Limb (tissue), 2 donors: ENCODE measurements at regions not wholly inside any gene's neighbourhood (a gene's known extent, or its start where the extent isn't known, plus 50 kb on each side); places are given as distances from the start of the nearest gene placed in this dataset.
"Not testable (repeated sequence)": the region's sequence is repeated elsewhere in the genome, so short reads cannot be mapped to it uniquely, and the experiment has no call there.

Experiments
- DNase-seq, 2 donors: peaks; one replicate each; pipeline ENCODE4 v3.0.0-alpha.2; 2016; ENCODE audit errors: extremely low spot score in 2 of 2

- peak in 1 of 2 donors; percentile 70 for DNase-seq
Measured at GRCh38 chr13:76622315-76623040, 263.7 kb downstream of the KCTD12 start.

DNA sequence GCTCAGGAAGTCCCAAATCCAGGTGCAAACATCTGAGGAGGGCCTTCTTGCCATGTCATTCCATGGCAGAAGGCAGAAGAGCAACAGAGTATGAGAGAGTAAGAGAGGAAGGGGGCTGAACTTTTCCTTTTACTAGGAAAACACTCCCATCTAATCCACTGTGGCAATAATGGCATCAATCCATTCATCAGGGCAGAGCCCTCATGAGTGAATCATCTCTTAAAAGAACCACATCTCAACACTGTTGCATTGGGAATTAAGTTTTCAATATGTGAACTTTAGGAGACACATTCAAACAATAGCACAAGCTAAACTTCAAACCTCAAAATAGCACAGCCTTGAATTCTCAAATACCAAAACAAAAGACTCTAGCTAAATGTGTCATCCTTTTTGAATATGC lies 264.5 kb downstream of the KCTD12 start:
- DNase-seq: no peak

- no peak for DNase-seq
Measured at GRCh38 chr13:76620036-76620435, 266.2 kb downstream of the KCTD12 start.

DNA sequence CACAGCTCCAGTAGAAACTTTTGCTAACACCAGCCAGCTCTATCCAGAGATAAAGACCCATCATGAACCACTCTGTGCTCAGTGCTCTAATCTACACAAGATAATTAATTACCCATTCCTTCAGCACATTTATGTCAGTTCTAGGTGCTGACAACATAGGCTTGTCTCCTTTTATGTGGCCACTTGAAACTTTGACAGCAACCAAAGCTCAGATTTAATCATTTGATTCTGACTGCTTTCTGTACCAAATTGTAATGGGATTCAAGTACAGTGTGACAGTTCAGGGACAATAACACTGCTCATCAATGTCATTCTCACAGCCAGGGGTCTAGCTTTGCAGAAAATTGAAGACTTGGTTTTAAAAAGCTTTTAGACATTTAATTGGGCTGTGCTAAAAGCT lies 266.6 kb downstream of the KCTD12 start:
- DNase-seq: no peak

GRCh38 chr13:76610819-76611415 lies 275.3 kb downstream of the KCTD12 start:
- no peak for DNase-seq

DNA sequence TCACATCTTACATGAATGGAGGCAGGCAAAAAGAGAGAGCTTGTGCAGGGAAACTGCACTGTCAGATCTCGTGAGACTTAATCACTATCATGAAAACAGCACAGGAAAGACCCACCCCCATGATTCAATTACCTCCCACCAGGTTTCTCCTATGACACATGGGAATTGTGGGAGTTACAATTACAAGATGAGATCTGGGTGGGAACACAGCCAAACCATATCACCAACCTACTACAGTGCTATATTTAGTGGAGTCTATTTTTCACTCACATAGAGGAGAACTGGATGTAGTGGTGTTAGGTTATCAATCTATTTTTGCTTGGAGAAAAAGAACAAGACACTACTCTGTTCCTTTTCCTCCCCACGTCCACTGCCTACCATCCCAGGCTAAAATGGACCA lies 276.6 kb downstream of the KCTD12 start:
- DNase-seq: no peak

- DNase-seq: no peak
Measured at GRCh38 chr13:76607866-76608265, 278.3 kb downstream of the KCTD12 start.

GRCh38 chr13:76600081-76600480 lies 286.1 kb downstream of the KCTD12 start:
- no peak for DNase-seq

DNA sequence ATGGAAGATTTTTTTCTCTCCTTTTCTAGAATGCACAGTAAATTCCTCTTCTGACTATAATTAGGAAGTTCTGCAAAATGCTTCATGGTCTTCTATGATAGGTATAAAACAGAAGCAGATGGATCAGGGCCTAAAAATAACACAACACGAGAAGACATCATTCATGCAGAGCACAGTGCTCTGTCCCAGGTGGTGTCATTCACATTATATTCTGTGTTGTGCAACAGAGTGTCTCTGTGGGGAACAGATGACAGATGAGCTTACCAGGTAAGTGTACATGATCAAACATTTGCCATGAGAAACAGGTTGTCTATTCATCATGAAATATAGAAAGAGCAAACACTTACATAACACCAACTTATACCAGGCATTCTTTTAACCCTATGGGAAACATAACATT lies 288.3 kb downstream of the KCTD12 start:
- no peak for DNase-seq

- no peak for DNase-seq
Measured at GRCh38 chr13:76596216-76596615, 290.0 kb downstream of the KCTD12 start.

DNA sequence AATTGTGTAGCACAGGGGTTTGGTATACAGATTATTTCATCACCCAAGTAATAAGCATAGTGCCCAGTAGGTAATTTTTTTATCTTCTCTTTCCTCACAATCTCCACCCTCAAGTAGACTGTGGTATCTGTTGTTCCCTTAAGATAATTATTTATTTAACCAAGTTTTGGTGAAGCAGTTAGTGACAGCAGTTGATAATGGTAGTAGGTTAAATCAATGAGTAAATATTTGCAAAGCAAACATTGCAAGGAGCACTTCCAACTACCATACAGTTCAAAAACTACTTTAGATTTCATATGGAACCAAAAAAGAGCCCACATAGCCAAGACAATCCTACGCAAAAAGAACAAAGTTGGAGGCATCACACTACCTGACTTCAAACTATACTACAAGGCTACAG lies 291.8 kb downstream of the KCTD12 start:
- DNase-seq: no peak

- DNase-seq: no peak
Measured at GRCh38 chr13:76586842-76587241, 299.4 kb downstream of the KCTD12 start.

DNA sequence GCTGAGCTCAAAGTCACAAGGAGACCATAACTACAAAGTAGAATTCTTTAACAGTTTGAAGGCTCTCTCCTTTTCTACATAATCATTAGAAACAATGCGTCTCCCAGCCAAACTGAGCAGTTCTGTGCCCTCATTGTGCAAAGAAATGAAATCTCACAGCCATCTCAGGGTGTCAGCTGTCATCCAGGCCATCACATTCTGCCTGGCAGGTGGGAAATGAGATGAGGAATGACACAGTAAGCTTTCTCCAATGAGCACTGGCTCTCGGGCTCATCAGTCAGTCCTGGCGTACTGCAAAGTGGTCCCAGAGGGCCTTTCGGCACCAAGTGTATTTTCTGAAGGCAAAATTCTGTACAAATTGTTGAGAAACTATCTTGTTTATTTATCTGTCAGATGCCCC lies 306.5 kb downstream of the KCTD12 start:
- no peak for DNase-seq

DNA sequence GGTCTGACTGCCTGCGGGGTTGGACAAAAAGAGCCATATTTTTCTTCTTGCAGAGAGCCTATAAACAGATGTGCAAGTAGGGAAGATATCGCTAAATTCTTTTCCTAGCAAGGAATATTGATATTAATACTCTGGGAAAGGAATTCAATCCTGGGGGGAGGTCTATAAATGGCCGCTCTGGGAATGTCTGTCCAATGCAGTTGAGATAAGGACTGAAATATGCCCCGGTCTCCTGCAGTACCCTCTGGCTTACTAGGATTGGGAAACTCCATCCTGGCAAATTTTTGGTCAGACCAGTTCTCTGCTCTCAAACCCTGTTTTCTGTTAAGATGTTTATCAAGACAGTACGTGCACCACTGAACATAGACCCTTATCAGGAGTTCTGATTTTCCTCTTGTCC lies 310.6 kb downstream of the KCTD12 start:
- DNase-seq: not testable (repeated sequence)

DNA sequence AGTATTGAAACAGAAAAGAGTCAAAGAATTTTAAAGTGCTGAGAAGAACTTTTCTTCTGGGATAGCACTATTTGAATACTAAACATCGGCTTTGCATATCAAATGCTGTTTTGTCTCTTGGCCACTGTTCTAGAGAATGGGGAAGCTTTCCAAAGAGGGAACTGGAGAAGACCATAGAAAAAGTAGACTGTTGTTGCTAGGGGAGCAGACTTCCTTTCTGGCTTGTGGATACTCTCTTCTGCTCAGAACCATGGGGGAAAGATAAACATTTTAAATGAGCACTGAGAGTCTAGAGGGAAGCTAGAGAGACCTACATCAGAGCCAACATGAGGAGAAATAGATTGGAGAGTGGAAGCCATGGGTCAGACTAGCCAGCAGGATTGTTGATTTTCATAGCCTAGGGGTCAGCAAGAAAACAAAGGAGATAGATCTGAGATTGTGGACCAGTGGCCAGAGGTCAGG lies 315.7 kb downstream of the KCTD12 start:
- no peak for DNase-seq

GRCh38 chr13:76556627-76557026 lies 329.6 kb downstream of the KCTD12 start:
- no peak for DNase-seq

DNA sequence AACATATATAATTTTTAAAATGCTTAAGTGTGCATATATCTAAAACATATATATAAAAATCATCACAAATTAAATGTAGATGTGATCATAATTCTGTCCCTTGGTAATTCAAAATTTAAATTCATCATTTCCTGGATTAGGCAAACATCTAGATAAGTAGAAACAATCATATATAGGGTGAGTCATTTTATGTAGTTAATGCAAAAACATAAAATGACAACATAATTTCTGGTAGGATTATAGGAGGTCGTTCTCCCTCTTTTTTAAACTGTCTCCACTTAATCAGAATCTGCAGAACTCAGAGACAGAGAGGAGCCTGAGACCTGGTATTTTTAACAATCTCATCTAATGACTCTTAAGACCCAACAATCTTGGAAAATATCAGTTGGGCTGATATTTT lies 333.4 kb downstream of the KCTD12 start:
- no peak for DNase-seq

DNA sequence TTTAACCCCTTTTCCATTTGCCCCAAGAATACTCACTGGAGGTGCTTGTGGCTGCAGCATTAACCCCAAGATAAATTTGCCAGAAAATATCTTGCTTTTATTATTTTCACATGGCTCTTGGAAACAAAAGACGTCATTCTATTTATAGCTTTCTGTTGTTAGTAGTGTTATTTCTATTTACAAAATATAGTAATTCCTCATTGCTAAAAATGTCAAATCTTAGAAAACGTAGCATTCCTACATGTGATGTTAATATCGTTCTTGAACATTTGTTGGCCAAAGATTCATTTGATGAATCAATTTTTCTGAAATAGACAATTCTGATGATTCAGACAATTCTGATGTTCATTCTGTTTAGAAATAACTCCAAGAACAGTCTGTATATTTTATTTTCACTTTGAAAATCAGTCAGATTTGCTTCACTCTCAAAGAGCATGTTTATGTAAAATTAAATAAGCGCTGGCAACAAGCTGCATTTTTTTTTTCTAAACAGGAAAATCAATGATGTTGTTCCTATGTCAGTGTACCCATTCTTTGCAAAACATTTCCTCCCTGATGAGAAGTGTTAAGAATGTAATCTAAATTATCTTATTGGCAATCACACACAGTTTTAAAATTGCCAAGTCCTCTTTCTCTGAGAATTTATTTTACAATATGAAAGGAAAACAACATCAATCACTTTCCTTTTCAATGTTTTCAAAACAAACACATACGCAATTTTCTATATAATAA lies 334.0 kb downstream of the KCTD12 start:
- DNase-seq: no peak

DNA sequence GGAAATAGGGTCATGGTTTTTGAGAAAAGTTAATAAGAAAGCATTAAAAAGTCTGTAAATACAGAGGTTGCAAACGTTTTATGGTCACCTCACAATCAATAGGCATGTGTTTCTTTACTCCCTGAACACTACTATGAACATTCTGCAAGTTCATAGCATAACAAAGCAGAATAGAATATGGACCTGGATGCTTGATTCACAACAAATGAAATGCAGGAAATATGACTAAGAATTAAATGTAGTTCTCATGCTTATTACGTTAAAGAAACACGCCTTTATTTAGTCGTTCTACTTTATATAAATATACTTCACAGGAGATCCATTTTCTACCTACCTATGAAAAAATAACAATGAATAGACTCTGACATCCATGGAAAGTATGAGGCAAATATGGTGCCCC lies 344.0 kb downstream of the KCTD12 start:
- no peak for DNase-seq

- DNase-seq: no peak
Measured at GRCh38 chr13:76538004-76538403, 348.2 kb downstream of the KCTD12 start.

- no peak for DNase-seq
Measured at GRCh38 chr13:76533251-76533650, 353.0 kb downstream of the KCTD12 start.

GRCh38 chr13:76527041-76527440 lies 359.2 kb downstream of the KCTD12 start:
- no peak for DNase-seq
